Ishikawa (cell line): ENCODE measurements at regions not wholly inside any gene's neighbourhood (a gene's known extent, or its start where the extent isn't known, plus 50 kb on each side); places are given as distances from the start of the nearest gene placed in this dataset.

Source experiments
- CEBPB ChIP-seq: IDR thresholded peaks from 2 replicates; pipeline ENCODE4 v1.6.1; 2012
- CREB1 ChIP-seq: IDR thresholded peaks from 2 replicates; pipeline ENCODE4 v1.6.1; 2012; ENCODE audit warnings: low read depth
- EGR1 ChIP-seq: IDR thresholded peaks from 2 replicates; pipeline ENCODE4 v1.6.1; 2012
- EP300 ChIP-seq: IDR thresholded peaks from 2 replicates; pipeline ENCODE4 v1.6.1; 2012; ENCODE audit warnings: borderline replicate concordance
- FOXM1 ChIP-seq: IDR thresholded peaks from 2 replicates; pipeline ENCODE4 v1.6.1; 2012; ENCODE audit warnings: low read depth, borderline replicate concordance
- MAX ChIP-seq: IDR thresholded peaks from 2 replicates; pipeline ENCODE4 v1.6.1; 2012
- NFIC ChIP-seq: IDR thresholded peaks from 2 replicates; pipeline ENCODE4 v1.6.1; 2012
- RAD21 ChIP-seq: IDR thresholded peaks from 2 replicates; pipeline ENCODE4 v1.6.1; 2012; ENCODE audit warnings: low read depth
- TAF1 ChIP-seq: IDR thresholded peaks from 2 replicates; pipeline ENCODE4 v1.6.1; 2012; ENCODE audit warnings: low read depth, mild to moderate bottlenecking
- TCF12 ChIP-seq: IDR thresholded peaks from 2 replicates; pipeline ENCODE4 v1.6.1; 2012; ENCODE audit warnings: low read depth
- TEAD4 ChIP-seq: IDR thresholded peaks from 2 replicates; pipeline ENCODE4 v1.6.1; 2012
- YY1 ChIP-seq: IDR thresholded peaks from 2 replicates; pipeline ENCODE4 v1.6.1; 2012; ENCODE audit warnings: low read depth
- ZBTB7A ChIP-seq: IDR thresholded peaks from 2 replicates; pipeline ENCODE4 v1.6.1; 2012; ENCODE audit warnings: low read depth
- TF ChIP-seq, protein P1 (sequence below): IDR thresholded peaks from 2 replicates; pipeline ENCODE4 v1.6.1; 2012
- TF ChIP-seq, protein P2 (sequence below): IDR thresholded peaks from 2 replicates; pipeline ENCODE4 v1.6.1; 2012; ENCODE audit warnings: low read depth, mild to moderate bottlenecking

GRCh38 chr6:76451926-76452709 lies 379.7 kb upstream of the IMPG1 start:
- no peak for TF ChIP-seq TAF1
- TF ChIP-seq, protein P1, sequence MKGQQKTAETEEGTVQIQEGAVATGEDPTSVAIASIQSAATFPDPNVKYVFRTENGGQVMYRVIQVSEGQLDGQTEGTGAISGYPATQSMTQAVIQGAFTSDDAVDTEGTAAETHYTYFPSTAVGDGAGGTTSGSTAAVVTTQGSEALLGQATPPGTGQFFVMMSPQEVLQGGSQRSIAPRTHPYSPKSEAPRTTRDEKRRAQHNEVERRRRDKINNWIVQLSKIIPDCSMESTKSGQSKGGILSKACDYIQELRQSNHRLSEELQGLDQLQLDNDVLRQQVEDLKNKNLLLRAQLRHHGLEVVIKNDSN: no peak
- TF ChIP-seq FOXM1: no peak
- TF ChIP-seq TEAD4: no peak
- no peak for TF ChIP-seq YY1
- no peak for TF ChIP-seq CEBPB
- TF ChIP-seq, protein P2, sequence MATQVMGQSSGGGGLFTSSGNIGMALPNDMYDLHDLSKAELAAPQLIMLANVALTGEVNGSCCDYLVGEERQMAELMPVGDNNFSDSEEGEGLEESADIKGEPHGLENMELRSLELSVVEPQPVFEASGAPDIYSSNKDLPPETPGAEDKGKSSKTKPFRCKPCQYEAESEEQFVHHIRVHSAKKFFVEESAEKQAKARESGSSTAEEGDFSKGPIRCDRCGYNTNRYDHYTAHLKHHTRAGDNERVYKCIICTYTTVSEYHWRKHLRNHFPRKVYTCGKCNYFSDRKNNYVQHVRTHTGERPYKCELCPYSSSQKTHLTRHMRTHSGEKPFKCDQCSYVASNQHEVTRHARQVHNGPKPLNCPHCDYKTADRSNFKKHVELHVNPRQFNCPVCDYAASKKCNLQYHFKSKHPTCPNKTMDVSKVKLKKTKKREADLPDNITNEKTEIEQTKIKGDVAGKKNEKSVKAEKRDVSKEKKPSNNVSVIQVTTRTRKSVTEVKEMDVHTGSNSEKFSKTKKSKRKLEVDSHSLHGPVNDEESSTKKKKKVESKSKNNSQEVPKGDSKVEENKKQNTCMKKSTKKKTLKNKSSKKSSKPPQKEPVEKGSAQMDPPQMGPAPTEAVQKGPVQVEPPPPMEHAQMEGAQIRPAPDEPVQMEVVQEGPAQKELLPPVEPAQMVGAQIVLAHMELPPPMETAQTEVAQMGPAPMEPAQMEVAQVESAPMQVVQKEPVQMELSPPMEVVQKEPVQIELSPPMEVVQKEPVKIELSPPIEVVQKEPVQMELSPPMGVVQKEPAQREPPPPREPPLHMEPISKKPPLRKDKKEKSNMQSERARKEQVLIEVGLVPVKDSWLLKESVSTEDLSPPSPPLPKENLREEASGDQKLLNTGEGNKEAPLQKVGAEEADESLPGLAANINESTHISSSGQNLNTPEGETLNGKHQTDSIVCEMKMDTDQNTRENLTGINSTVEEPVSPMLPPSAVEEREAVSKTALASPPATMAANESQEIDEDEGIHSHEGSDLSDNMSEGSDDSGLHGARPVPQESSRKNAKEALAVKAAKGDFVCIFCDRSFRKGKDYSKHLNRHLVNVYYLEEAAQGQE: no peak
- TF ChIP-seq EP300: no peak
- TF ChIP-seq NFIC: no peak
- TF ChIP-seq TCF12: no peak
- no peak for TF ChIP-seq EGR1
- TF ChIP-seq MAX: no peak
- no peak for TF ChIP-seq RAD21
- TF ChIP-seq ZBTB7A: no peak
- TF ChIP-seq CREB1: no peak

DNA sequence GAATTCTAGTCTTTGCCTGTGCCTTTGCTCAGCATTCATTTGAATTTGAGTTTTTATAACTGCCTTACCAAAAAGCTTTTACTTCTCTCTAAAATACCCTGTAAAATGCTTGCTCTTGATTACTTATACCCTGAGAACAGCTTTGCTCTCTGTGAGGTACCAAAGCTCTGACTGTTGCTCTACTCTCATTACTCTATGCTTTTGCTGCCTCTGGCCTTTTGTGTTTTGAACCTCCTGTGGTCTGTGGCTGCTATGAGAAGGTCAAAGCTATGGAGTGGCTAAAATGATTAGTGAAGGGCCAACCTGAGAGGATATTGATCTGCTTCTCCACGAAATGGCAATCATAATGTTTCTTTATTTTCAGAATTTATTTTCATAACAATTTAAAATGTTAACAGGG lies 375.6 kb upstream of the IMPG1 start:
- TF ChIP-seq YY1 (no peak), CREB1 (no peak), FOXM1 (no peak), TAF1 (no peak), ZBTB7A (no peak), TEAD4 (no peak), NFIC (no peak)

- no peak for TF ChIP-seq EP300
- no peak for TF ChIP-seq TEAD4
- TF ChIP-seq ZBTB7A: no peak
- no peak for TF ChIP-seq EGR1
- TF ChIP-seq MAX: no peak
- no peak for TF ChIP-seq NFIC
- TF ChIP-seq TCF12: no peak
- TF ChIP-seq CEBPB: no peak
- no peak for TF ChIP-seq YY1
- TF ChIP-seq, protein P2: no peak
- TF ChIP-seq CREB1: no peak
- TF ChIP-seq TAF1: no peak
- TF ChIP-seq FOXM1: no peak
- no peak for TF ChIP-seq RAD21
- TF ChIP-seq, protein P1: no peak
These were observed 369.4 kb upstream of the IMPG1 start for GRCh38 chr6:76441875-76442274.

DNA sequence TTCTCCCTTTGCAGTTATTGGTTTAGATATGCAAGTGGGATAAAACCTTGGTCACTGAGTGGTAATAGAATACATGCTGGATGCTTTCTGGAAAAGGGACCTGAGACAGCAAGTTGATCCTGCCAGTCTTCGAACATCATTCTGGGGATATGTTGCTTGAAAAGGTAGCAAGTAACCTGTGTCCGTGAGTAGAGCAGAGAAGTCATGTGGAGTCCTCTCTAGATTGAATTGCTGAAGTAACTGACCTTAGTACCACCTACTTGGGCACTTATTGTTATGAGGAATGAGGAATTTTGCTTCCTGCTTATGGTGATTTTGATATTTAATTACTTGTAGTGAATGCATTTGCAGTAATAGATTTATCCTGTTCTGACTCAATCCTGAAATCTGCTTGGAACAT lies 367.3 kb upstream of the IMPG1 start:
- TF ChIP-seq TCF12: no peak
- no peak for TF ChIP-seq ZBTB7A
- TF ChIP-seq CREB1: no peak
- TF ChIP-seq RAD21: no peak
- TF ChIP-seq MAX: no peak
- TF ChIP-seq, protein P1: no peak
- TF ChIP-seq EGR1: no peak
- TF ChIP-seq, protein P2: no peak
- TF ChIP-seq TAF1: no peak
- TF ChIP-seq NFIC: no peak
- TF ChIP-seq CEBPB: no peak
- no peak for TF ChIP-seq EP300
- TF ChIP-seq TEAD4: no peak
- no peak for TF ChIP-seq FOXM1
- no peak for TF ChIP-seq YY1
